DMS153 treated with DMSO at 0.1 percent for 48 hours (cell line): ENCODE measurements at regions not wholly inside any gene's neighbourhood (a gene's known extent, or its start where the extent isn't known, plus 50 kb on each side); places are given as distances from the start of the nearest gene placed in this dataset.

Source experiments
- DNase-seq: peaks from one replicate; lab custom pipeline; 2025; ENCODE audit not compliant: unreplicated experiment; lab: John Stamatoyannopoulos, UW

DNA sequence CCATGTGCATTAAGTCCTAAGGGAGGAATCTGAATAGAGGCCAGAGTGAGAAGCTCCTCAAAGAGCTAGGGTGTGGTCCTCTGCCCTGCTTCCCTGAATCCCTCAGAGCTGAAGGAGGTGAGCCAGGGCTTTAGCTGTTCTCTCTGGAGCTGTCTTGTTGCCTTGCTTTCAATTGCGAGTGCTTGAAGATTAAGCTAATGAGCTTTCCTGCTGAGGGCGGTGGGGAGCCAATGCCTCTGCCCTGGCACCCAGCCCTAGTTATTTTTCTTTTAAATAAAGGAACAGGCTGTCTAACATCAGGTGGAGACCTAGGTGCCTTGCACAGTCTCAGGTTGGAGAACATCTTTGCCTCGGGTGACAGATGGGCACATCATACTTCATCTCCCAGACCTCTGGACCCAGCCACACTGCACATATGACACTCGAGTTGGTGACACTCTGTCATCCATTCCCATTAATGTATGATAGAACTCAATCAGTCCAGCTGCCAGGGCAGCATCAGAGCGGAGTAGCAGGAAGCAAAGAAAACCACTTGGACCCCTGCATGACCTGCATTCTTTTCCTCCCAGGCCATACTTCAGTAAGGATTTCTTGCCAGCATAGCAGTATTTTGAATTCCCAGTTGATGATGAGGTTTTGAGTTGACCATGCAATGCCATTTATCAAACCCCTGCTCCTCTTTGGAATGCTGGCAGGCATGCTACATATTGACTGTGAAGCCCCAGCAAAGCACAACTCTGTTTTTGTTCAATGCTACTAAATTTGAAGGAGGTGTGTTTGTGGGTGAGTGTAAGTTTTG lies 292.7 kb downstream of the RNF144A start:
- no peak for DNase-seq

DNA sequence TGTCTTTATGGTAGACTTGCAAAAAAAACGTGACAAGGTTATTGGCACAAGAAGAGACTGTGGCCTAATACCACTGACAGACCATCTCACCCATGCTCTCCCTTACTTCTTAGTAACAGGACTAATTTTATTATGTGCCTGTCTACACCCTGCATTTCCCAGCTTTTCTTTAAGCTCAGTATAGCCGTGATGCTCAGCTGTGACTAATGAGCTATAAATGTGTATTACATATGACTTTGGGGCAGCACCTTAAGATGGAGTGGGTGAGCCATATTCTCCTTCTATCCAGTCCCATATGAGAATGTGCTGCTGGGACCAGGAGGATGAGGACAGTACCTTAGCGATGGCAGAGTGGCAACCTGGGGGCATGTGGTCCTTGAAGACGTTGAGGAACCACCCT lies 293.5 kb downstream of the RNF144A start:
- DNase-seq, result no peak

GRCh38 chr2:7225848-7226247 lies 308.6 kb downstream of the RNF144A start:
- no peak for DNase-seq

DNA sequence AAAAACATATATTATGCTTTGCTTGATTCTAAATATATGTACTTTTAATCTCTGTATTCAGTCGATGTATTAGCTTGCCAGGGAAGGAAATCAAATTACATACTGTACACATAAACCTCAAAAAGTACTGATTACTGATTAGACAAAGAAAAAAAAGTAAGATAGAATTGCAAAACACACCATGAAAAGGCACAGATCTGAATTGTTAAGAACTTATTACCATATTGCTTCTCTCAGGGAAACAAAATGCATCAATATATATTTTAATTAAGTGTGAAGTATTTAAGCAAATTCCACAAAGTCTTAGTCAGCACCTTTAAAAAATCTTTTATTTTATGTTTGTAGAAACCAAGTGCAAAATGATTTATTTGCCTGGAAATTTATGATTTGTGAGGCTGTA lies 309.3 kb downstream of the RNF144A start:
- DNase-seq, result no peak

DNA sequence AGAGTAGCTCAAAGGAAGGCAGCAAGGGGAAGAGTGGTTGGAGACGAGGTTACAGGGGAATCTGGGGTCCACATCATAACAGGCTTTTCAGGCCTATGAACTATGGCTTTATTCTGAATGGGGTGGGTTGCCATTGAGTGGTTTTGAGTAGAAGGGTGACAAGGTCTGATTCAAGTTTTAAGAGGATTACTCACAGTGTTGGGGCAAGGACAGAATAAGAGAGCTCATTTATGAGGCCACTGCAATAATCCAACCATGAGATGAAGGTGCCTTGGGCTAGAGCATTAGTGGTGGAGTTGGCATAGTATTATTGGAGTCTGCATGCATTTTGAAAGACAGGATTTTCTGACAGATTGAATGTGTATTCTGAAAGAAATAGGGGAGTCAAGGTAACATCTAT lies 315.9 kb downstream of the RNF144A start:
- no peak for DNase-seq

- DNase-seq, result no peak
Observed at GRCh38 chr2:7237466-7237865, 320.3 kb downstream of the RNF144A start.

DNA sequence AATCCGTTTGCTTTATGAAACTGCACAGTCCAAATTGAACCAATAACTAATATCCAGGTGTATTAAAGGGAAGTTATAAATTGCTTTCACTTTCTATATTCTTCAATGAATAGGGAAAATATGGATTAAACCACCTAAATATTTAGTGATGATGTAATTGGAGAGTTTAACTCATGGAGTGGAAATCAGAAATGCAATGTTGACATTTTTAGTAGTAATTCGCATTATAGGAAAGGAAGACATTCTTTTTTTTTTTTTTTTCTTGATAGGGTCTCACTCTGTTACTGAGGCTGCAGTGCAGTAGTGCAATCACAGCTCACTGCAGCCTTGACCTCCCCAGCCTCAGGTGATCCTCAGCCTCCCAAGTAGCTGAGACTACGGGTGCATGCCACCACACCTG lies 321.9 kb downstream of the RNF144A start:
- DNase-seq, result no peak

DNA sequence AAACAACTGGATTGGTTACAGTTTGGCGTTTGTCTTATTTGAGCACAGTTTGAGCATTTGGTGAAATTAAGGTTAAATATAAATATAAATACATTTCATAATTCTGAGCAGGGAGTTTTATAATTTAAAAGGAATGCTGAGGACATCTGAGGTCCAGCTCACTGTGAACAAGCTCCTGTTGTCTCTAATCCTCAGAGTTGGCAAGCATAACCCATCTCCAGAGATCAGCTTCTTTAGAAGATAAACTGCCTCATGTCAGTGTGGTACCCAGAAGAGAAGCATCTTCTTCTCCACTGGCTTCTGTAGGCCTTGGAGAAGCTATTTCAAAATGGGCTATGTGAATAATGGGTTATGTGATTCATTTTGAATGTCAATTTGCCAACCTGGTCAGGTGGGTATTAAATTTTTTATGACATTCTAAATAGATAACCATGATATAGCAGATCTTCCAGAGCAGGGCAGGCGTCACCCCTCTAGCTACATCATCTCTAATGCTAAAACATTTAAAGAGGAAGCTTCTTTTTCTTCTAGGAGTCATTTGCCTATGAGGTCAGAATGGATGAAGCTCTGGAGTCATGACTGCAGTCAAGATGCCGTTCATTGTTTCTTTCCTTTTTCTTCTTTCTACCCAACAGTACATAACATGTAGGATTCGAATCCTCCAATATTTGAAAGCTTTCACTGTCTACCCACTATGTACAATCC lies 324.0 kb downstream of the RNF144A start:
- DNase-seq, result no peak

- no peak for DNase-seq
Observed at GRCh38 chr2:7242189-7242867, 325.1 kb downstream of the RNF144A start.

GRCh38 chr2:7243276-7243675 lies 326.1 kb downstream of the RNF144A start:
- no peak for DNase-seq

DNA sequence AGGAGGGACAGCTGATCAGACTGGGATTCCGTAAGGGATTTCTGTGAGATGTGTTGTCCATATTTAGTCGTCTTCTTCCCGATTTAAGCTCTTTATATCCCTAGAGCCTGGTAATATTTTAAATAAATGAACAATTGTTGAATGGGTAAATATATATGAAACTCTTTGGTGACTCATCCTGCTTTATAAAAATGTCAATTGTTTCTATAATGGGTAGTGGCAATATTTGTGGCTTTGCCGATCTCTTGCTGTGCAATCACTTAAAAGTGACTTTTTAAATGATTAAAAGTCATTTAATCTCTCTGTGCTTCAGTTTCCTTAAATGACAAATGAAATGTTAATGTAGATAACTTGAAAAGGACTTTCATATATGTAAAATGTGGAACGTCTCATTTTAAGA lies 339.2 kb downstream of the RNF144A start:
- no peak for DNase-seq

DNA sequence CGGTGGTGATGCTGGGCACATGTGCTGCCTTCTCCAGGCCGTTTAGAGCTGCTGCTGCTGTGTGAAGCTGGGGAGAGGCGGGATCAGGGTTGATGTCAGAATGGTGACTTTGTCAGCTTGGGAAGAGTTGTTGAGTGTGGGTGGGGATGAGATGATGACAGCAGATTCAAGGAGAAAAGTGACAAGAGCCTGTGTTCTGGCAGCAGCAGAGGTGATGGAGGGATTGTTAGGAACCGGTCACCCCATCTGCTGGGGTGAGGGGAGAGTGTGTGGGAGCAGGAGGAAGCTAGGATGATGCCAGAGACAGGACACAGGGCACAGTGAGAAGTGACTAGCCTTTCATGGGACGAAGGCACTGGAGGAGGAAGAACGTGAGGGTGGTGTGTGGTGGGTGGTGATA lies 345.5 kb downstream of the RNF144A start:
- no peak for DNase-seq

DNA sequence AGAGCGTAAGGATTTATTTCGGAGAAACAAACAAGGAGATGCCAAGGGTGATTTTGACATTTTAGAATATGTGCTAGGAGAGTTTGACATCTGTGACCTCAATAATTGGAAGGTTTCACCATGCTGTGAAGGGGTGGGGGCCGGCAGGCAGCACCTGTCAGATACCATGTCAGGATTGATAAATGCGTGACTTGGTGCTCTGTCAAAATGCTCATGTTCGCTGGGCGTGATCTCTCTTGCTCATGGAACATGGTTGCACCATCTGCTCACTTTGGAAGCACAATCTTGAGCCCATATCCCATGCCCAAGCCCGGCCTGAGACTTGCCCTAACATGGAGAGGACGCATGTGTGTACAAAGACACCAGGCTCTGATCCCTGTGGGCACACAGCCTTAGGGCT lies 347.6 kb downstream of the RNF144A start:
- no peak for DNase-seq

DNA sequence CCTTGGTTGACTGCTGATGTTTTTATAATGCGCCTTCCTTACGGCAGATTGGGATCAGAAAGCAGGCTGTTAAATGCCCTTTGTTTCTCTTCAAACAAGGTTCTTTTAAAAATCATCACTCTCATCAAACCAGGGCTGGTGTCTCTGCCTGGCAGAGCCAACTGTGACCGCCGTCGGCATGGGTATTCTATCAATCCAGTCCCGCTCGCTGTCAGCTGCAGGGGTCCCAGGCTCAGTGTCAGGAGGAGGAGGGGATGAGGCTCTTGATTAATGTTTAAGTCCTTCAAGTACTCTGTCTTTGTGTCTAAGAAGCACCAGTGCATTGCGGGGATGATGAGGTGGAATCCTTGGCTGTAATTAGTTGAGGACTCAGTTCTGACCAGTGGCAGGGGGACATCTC lies 348.1 kb downstream of the RNF144A start:
- DNase-seq, result no peak

DNA sequence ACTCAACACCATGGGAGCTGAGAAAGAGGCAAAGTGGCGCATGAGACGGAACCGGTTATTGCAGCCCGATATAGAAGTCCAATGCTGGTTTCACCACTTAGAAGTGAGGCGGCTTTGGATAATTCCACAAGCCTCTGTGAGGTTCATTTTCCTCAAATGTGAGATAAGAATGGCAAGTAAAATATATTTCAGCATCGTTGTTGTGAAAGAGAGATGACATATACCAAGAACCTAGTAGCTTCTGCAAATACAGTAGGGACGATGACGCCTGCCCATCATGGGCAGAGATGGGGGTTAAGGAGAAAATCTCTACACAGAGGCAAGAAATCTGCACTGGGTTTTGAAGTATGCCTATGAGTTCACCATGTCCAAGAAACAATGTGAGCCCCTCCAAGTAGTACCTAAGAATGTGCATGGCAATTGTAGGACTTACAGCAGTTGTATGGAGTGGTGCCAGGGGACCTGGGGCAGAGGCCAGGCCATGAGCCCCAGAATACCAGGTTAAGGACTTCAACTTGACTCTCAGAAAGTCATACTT lies 352.0 kb downstream of the RNF144A start:
- DNase-seq, result no peak

GRCh38 chr2:7270011-7270431 lies 352.8 kb downstream of the RNF144A start:
- DNase-seq, result peak; percentile 65

DNA sequence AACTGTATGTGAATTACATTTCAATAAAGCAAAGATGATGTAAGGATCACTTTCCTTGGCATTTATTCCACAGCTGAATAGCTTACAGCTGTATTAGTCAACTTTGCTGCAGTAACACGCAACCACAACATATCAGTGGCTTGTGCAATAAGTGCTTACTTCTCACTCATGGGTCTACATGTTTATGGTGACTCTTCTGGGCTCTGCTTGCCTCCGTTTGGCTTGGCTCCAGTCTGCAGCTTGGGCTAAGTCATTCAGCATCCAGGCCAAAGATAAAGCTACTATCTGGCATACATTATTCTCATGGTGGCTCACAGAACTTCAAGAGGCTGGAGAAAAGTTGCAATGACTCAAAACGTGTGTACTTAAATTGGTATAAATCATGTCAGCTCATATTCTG lies 355.0 kb downstream of the RNF144A start:
- DNase-seq, result no peak

GRCh38 chr2:7278984-7279383 lies 361.8 kb downstream of the RNF144A start:
- DNase-seq, result no peak

DNA sequence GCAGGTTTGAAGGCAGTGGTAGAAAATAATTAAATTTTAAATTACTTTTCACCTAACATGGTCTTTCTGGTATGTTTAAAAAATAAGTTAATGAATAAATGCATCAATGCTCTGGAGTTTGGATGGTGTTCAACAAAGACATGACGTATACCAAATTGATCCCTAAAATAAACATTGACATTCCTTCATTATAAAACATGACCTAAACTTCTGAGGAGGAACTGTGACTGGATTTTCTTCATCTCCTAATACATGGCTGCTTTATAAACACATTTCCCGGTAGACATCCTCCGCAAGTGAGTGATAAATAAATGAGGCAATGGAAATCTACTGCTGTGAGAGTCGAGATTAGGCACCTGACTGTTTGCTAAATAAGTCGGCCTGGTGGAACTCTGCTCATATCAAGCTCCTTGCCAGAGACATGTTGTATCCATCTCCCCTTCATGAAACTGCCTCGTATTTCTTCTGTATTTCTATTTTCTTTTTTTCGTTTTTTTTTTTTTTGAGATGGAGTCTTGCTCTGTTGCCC lies 362.3 kb downstream of the RNF144A start:
- no peak for DNase-seq

GRCh38 chr2:7280790-7281189 lies 363.6 kb downstream of the RNF144A start:
- DNase-seq, result no peak
